WTC11 (cell line): ENCODE measurements at regions not wholly inside any gene's neighbourhood (a gene's known extent, or its start where the extent isn't known, plus 50 kb on each side); places are given as distances from the start of the nearest gene placed in this dataset.

Source experiments
- ATAC-seq: fragments of 200-7000 bp; cut with Tn5 transposase; 2 replicates; pipeline ENCODE4 v1.10.0; 2021; ENCODE audit warnings: mild to moderate bottlenecking, moderate library complexity
- CTCF ChIA-PET: fragments of 300-600 bp; sonication (Branson Sonifier 250); formaldehyde crosslinking; loops from one replicate; lab custom pipeline; 2021; ENCODE audit warnings: antibody characterized with exemption; lab: Charles Lee
- POLR2A ChIA-PET: fragments of 350-600 bp; sonication (Branson Sonifier 250); formaldehyde crosslinking; loops from one replicate; lab custom pipeline; 2021; ENCODE audit warnings: antibody characterized with exemption; lab: Charles Lee
- DNase-seq: peaks from one replicate; pipeline ENCODE4 v3.0.0; 2021; ENCODE audit warnings: low spot score
- H3K27ac Mint-ChIP-seq: 2 replicates; pipeline ENCODE4 v1.8.0; 2021; ENCODE audit warnings: mixed read lengths
- H3K27me3 Mint-ChIP-seq: 2 replicates; pipeline ENCODE4 v1.8.0; 2021; ENCODE audit warnings: low read depth, mild to moderate bottlenecking, moderate library complexity, mixed read lengths
- H3K36me3 Mint-ChIP-seq: 2 replicates; pipeline ENCODE4 v1.8.0; 2021; ENCODE audit warnings: mixed read lengths
- H3K4me1 Mint-ChIP-seq: 2 replicates; pipeline ENCODE4 v1.8.0; 2022; ENCODE audit warnings: mixed read lengths
- H3K4me3 Mint-ChIP-seq: 2 replicates; pipeline ENCODE4 v1.8.0; 2021; ENCODE audit warnings: mild to moderate bottlenecking, moderate library complexity, mixed read lengths
- H3K9me3 Mint-ChIP-seq: 2 replicates; pipeline ENCODE4 v1.8.0; 2021; ENCODE audit warnings: mixed read lengths
- ATF6 ChIP-seq: sonication (generic); formaldehyde crosslinking; IDR thresholded peaks from 2 replicates; pipeline ENCODE4 v1.8.1; 2023; ENCODE audit warnings: mild to moderate bottlenecking, missing genetic modification reagents
- CDX4 ChIP-seq: fragments of 250-450 bp; sonication (Bioruptor Pico); IDR thresholded peaks from 2 replicates; pipeline ENCODE4 v1.9.0; 2021; ENCODE audit warnings: moderate library complexity, mild to moderate bottlenecking, inconsistent platforms, borderline replicate concordance
- CREM ChIP-seq: sonication (generic); formaldehyde crosslinking; IDR thresholded peaks from 2 replicates; pipeline ENCODE4 v1.8.1; 2022; ENCODE audit warnings: mild to moderate bottlenecking, missing genetic modification reagents, moderate library complexity
- E2F4 ChIP-seq: sonication (generic); formaldehyde crosslinking; IDR thresholded peaks from 2 replicates; pipeline ENCODE4 v1.8.1; 2022; ENCODE audit warnings: low read depth, mild to moderate bottlenecking, moderate library complexity, missing genetic modification reagents, borderline replicate concordance
- ERG ChIP-seq: fragments of 250-450 bp; sonication (Bioruptor Pico); IDR thresholded peaks from 2 replicates; pipeline ENCODE4 v1.8.0; 2021; ENCODE audit warnings: mild to moderate bottlenecking
- FOXP4 ChIP-seq: sonication (generic); formaldehyde crosslinking; IDR thresholded peaks from 2 replicates; pipeline ENCODE4 v1.8.0; 2022; ENCODE audit warnings: mild to moderate bottlenecking, missing genetic modification reagents
- GTF2I ChIP-seq: fragments of 250-450 bp; sonication (Bioruptor Pico); conservative IDR thresholded peaks from 2 replicates; pipeline ENCODE4 v1.4.0; 2021; ENCODE audit warnings: mild to moderate bottlenecking
- IRF2 ChIP-seq: sonication (generic); formaldehyde crosslinking; IDR thresholded peaks from 2 replicates; pipeline ENCODE4 v1.8.0; 2022; ENCODE audit warnings: low read depth, missing genetic modification reagents, borderline replicate concordance
- JAZF1 ChIP-seq: fragments of 250-450 bp; sonication (Bioruptor Pico); IDR thresholded peaks from 2 replicates; pipeline ENCODE4 v1.9.0; 2021; ENCODE audit warnings: moderate library complexity, mild to moderate bottlenecking, inconsistent platforms
- MAX ChIP-seq: sonication (generic); formaldehyde crosslinking; IDR thresholded peaks from 2 replicates; pipeline ENCODE4 v1.8.0; 2022; ENCODE audit warnings: mild to moderate bottlenecking, missing genetic modification reagents
- MLX ChIP-seq: sonication (generic); formaldehyde crosslinking; IDR thresholded peaks from 2 replicates; pipeline ENCODE4 v1.8.1; 2023; ENCODE audit warnings: mild to moderate bottlenecking, missing genetic modification reagents, moderate library complexity
- MYBL2 ChIP-seq: sonication (generic); formaldehyde crosslinking; IDR thresholded peaks from 2 replicates; pipeline ENCODE4 v1.8.1; 2023; ENCODE audit warnings: mild to moderate bottlenecking, moderate library complexity, missing genetic modification reagents
- NR1H2 ChIP-seq: sonication (generic); formaldehyde crosslinking; IDR thresholded peaks from 2 replicates; pipeline ENCODE4 v1.9.0; 2021; ENCODE audit warnings: mild to moderate bottlenecking, moderate library complexity, missing genetic modification reagents
- NR2C2 ChIP-seq: sonication (generic); formaldehyde crosslinking; IDR thresholded peaks from 2 replicates; pipeline ENCODE4 v1.8.0; 2022; ENCODE audit warnings: mild to moderate bottlenecking, missing genetic modification reagents
- NR3C1 ChIP-seq: sonication (generic); formaldehyde crosslinking; conservative IDR thresholded peaks from 2 replicates; pipeline ENCODE4 v1.8.1; 2023; ENCODE audit warnings: low read depth, mild to moderate bottlenecking, missing genetic modification reagents
- OVOL2 ChIP-seq: fragments of 250-450 bp; sonication (Bioruptor Pico); IDR thresholded peaks from 2 replicates; pipeline ENCODE4 v1.9.0; 2021; ENCODE audit warnings: mild to moderate bottlenecking, borderline replicate concordance
- RORB ChIP-seq: fragments of 250-450 bp; sonication (Bioruptor Pico); IDR thresholded peaks from 2 replicates; pipeline ENCODE4 v1.9.0; 2021; ENCODE audit warnings: mild to moderate bottlenecking
- SP1 ChIP-seq: sonication (generic); formaldehyde crosslinking; conservative IDR thresholded peaks from 2 replicates; pipeline ENCODE4 v1.8.1; 2022; ENCODE audit warnings: missing genetic modification reagents
- TCF7 ChIP-seq: sonication (generic); formaldehyde crosslinking; IDR thresholded peaks from 2 replicates; pipeline ENCODE4 v1.8.0; 2022; ENCODE audit warnings: mild to moderate bottlenecking, low read depth, missing genetic modification reagents, moderate library complexity
- ZNF138 ChIP-seq: sonication (generic); formaldehyde crosslinking; conservative IDR thresholded peaks from 2 replicates; pipeline ENCODE4 v1.8.1; 2022; ENCODE audit warnings: mild to moderate bottlenecking, moderate library complexity, missing genetic modification reagents
- ZNF219 ChIP-seq: sonication (generic); formaldehyde crosslinking; IDR thresholded peaks from 2 replicates; pipeline ENCODE4 v1.8.0; 2023; ENCODE audit warnings: missing genetic modification reagents, mild to moderate bottlenecking, borderline replicate concordance
- ZNF263 ChIP-seq: sonication (generic); formaldehyde crosslinking; IDR thresholded peaks from 2 replicates; pipeline ENCODE4 v1.8.1; 2022; ENCODE audit warnings: low read depth, mild to moderate bottlenecking, moderate library complexity, missing genetic modification reagents
- ZNF396 ChIP-seq: fragments of 250-450 bp; sonication (Bioruptor Pico); IDR thresholded peaks from 2 replicates; pipeline ENCODE4 v1.8.0; 2021; ENCODE audit warnings: mild to moderate bottlenecking, moderate library complexity, borderline replicate concordance
- ZNF423 ChIP-seq: fragments of 250-450 bp; sonication (Bioruptor Pico); IDR thresholded peaks from 2 replicates; pipeline ENCODE4 v2.1.2; 2022; ENCODE audit warnings: mild to moderate bottlenecking, moderate library complexity
- ZNF425 ChIP-seq: fragments of 250-450 bp; sonication (Bioruptor Pico); conservative IDR thresholded peaks from 2 replicates; pipeline ENCODE4 v1.9.0; 2021; ENCODE audit warnings: mild to moderate bottlenecking
- ZSCAN18 ChIP-seq: fragments of 250-450 bp; sonication (Bioruptor Pico); IDR thresholded peaks from 2 replicates; pipeline ENCODE4 v2.1.2; 2022; ENCODE audit warnings: mild to moderate bottlenecking, moderate library complexity

- H3K9me3 Mint-ChIP-seq, result no peaks in the 10 kb centered on the region
- TF ChIP-seq FOXP4 (CRISPR knock-in tag) (no peak), SP1 (CRISPR knock-in tag) (no peak), CREM (CRISPR knock-in tag) (no peak), TCF7 (CRISPR knock-in tag) (no peak), GTF2I (no peak), E2F4 (no peak), ATF6 (CRISPR knock-in tag) (no peak), ZSCAN18 (CRISPR knock-in tag) (no peak), MLX (no peak), ZNF219 (no peak), MAX (no peak), OVOL2 (CRISPR knock-in tag) (no peak), JAZF1 (no peak), ZNF423 (no peak), IRF2 (no peak)
- DNase-seq (no peak), ATAC-seq (no peak)
- no peak overlapping the region for H3K4me3 Mint-ChIP-seq
- POLR2A ChIA-PET, result no interaction called here
- no peak overlapping the region for H3K27ac Mint-ChIP-seq
- no peaks in the 10 kb centered on the region for H3K27me3 Mint-ChIP-seq
- peaks cover 56% of the 10 kb centered on the region for H3K4me1 Mint-ChIP-seq
- H3K36me3 Mint-ChIP-seq, result no peaks in the 10 kb centered on the region
- CTCF ChIA-PET, result no interaction called here
Observed at GRCh38 chr4:181477591-181477990, 765.6 kb upstream of the TENM3 start.

- ChIA-PET POLR2A (no interaction called here), CTCF (no interaction called here)
- no peak for ATAC-seq
- no peaks in the 10 kb centered on the region for H3K36me3 Mint-ChIP-seq
- H3K4me3 Mint-ChIP-seq, result no peak overlapping the region
- no peaks in the 10 kb centered on the region for H3K9me3 Mint-ChIP-seq
- H3K27me3 Mint-ChIP-seq, result no peaks in the 10 kb centered on the region
- DNase-seq, result no peak
- H3K27ac Mint-ChIP-seq, result no peak overlapping the region
- H3K4me1 Mint-ChIP-seq, result peaks cover 61% of the 10 kb centered on the region
- TF ChIP-seq NR3C1 (no peak), RORB (CRISPR knock-in tag) (no peak), NR1H2 (CRISPR knock-in tag) (no peak), NR2C2 (no peak), ZNF138 (CRISPR knock-in tag) (no peak), ZNF425 (CRISPR knock-in tag) (no peak), CDX4 (CRISPR knock-in tag) (no peak), ZNF396 (CRISPR knock-in tag) (no peak), MYBL2 (CRISPR knock-in tag) (no peak), ZNF263 (CRISPR knock-in tag) (no peak), ERG (CRISPR knock-in tag) (no peak)
Observed at GRCh38 chr4:181478656-181479055, 764.5 kb upstream of the TENM3 start.
